Stimulated activated naive CD4-positive, alpha-beta T cell treated with Interleukin-2 at 50 U/mL for 16 hours (primary cell): ENCODE measurements at regions not wholly inside any gene's neighbourhood (a gene's known extent, or its start where the extent isn't known, plus 50 kb on each side); places are given as distances from the start of the nearest gene placed in this dataset.
"Not testable (repeated sequence)": the region's sequence is repeated elsewhere in the genome, so short reads cannot be mapped to it uniquely, and the experiment has no call there.

ENCODE experiments used
- DNase-seq: peaks from one replicate; lab custom pipeline; 2025; lab: John Stamatoyannopoulos, UW

- no peak for DNase-seq
These were observed 155.0 kb downstream of the CYSLTR2 start for GRCh38 chr13:48808683-48809082.

DNA sequence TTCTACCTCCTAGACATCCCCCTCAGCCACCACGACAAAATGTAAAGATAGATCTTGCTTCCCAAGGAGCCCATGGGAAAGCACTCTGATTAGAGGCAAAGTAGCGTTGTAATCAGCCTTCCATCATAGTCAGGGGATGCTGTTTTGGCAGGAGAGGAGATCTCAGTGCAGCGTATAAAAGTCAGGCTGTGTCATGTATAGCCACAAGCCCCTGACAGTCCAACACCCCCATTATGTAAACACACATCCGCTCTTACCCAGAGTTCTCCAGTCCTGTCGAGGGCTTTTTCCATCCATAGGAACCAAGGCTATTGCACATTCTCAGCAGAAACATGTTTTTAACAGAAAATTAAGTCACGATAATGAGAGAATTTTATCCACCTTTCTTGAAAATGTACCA, 156.3 kb downstream of the CYSLTR2 start:
- DNase-seq: no peak

GRCh38 chr13:48813518-48813917, 159.8 kb downstream of the CYSLTR2 start:
- no peak for DNase-seq

- DNase-seq: no peak
These were observed 159.0 kb upstream of the FNDC3A start for GRCh38 chr13:48816700-48817099.

DNA sequence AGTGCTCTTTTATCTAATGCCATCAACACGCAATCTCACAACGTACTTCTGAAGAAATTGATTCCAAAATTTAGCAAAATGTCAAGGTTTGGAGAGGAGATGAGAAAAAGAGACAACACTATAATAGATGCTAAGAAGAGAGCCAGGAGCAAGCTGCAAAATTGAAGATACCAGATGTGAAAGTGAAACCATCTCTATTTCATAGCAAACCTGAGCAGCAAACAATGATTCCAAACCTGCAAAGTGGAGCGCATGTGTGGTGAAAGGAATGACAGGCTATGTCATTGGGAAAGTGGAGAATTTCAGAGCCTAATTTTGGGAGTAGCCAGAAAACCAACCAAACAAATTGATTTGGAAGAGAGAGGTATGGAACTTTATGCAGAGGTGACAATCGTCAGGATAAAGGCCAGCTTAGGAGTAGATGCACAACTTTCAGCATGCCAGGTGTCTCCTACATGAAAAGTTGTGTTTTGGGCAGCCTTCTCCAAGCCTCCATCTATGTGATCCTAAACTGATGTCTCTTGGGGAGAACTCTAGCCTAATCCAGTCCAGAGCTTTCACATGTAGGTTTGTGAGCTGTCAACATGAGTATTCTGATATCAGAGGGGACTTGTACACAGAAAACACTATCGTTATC, 158.4 kb upstream of the FNDC3A start:
- no peak for DNase-seq

GRCh38 chr13:48818495-48819356, 157.0 kb upstream of the FNDC3A start:
- no peak for DNase-seq

DNA sequence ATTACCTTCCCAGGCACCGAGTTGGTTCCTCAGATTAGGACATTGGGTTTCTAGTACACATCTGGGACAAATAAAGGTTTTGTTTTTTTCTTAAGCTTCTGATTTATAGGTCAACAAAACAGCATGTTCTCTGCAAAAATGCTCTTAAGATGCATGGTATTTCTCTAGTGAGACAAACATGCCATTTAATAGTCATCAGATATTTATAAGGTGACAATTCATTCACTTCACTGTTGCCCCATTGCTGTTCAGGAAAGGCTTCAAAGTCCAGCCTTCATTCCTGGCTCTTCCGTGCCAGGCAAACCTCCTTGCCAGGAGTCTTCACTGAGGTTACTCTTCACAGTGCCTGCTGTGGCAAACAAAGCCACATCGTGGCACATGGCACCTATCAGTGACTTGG, 156.3 kb upstream of the FNDC3A start:
- no peak for DNase-seq

- DNase-seq: no peak
These were observed 155.8 kb upstream of the FNDC3A start for GRCh38 chr13:48819899-48820298.

- not testable (repeated sequence) for DNase-seq
These were observed 152.2 kb upstream of the FNDC3A start for GRCh38 chr13:48823526-48823925.

DNA sequence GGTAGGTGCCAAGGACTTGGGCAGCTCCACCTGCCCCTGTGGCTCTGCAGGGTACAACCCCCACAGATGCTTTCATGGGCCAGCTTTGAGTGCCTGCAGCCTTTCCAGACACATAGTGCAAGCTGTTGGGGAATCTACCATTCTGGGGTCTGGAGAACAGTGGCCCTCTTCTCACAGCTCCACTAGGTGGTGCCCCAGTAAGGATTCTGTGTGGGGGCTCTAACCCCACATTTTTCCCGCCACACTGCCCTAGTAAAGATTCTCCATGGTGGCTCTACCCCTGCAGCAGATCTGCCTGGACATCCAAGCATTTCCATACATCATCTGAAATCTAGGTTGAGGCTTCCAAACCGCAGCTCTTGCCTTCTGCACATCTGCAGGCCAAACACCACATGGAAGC, 149.7 kb upstream of the FNDC3A start:
- DNase-seq: no peak

DNA sequence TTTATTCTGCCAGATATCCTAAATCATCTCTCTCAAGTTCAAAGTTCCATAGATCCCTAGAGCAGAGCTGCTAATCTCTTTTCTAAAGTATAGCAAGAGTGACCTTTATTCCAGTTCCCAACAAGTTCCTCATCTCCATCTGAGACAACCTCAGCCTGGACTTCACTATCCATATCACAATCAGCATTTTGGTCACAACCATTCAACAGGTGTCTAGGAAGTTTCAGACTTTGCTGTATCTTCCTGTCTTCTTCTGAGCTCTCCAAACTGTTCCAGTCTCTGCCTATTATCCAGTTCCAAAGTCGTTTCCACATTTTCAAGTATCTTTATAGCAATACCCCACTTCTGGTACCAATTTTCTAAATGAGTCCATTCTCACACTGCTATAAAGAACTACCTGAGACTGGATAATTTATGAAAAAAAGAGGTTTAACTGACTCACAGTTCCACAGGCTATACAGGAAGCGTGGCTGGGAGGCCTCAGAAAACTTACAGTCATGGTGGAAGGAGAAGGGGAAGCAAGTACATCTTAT, 148.7 kb upstream of the FNDC3A start:
- DNase-seq: not testable (repeated sequence)

DNA sequence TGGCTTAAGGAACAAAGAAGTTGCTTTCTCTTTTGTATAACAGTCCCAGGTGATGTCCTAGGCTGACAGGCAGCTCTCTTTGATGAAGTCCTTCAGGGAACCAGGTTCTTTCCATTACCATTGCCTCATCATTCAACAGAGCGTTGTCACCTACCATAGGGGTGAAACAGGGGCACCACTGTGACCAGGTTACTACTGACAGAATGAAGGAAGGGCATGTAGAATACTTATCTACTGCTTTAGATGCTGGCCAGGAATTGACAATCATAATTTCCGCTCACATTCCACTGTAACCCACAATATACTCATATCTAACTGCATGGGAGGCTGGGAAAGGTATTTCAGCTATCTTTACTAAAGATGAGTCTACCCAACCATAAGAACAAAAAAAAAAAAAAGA, 148.0 kb upstream of the FNDC3A start:
- DNase-seq: no peak

DNA sequence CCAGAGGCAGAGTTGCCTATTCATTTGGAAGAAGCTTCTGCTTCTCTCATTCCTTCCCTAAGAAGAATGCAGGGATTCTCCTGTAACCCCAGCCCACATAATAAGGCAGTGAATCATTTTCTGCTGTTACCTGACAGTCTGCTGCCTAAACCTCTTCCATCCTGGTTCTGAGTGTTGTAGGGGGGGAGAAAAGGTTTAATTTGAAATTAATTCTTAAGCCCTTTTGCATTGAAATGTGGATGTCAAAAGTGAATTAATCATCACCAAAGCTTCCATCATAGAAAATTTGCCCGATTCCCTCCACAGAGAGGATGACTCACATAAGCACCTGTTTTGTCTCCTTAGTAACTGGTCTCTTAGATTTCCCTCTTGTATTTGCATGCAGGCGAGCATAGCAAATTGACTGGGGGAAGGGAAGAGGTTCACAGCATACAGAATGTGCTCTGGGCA, 146.7 kb upstream of the FNDC3A start:
- DNase-seq: no peak

DNA sequence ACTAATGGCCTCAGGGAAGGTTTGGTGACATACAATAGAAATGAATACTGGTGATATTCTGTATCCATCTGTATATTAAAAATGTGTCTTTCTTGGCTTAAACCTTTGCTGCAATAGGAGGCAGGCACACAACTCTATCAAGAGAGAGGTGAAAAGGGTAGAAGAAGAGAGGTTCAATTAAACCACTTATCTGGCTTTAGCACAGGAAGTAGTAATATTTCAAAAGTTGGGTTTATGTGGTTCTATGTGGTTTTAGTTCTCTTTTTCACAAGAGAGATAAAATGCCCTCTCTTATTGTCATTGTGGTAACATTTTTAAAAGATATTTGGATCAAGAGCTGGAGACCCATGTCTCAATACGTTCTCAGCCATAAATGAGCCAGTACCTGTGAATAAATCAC, 146.2 kb upstream of the FNDC3A start:
- no peak for DNase-seq

- DNase-seq: no peak
These were observed 144.5 kb upstream of the FNDC3A start for GRCh38 chr13:48831248-48831647.

GRCh38 chr13:48833412-48833811, 142.3 kb upstream of the FNDC3A start:
- no peak for DNase-seq

DNA sequence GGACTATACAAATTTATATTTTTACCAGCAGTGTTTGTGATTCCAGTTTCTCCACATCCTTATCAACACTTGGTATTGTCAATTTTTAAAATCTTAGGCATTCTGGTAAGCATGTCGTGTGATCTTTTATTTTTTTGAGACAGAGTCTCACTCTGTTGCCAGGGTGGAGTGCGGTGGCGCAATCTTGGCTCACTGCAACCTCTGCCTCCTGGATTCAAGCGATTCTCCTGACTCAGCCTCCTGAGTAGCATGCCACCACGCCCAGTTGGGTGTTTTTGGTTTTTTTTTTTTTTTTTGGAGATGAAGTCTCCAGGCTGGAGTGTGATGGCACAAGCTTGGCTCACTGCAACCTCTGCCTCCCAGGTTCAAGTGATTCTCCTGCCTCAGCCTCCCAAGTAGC, 140.4 kb upstream of the FNDC3A start:
- DNase-seq: not testable (repeated sequence)

- no peak for DNase-seq
These were observed 137.3 kb upstream of the FNDC3A start for GRCh38 chr13:48838193-48838973.

GRCh38 chr13:48839171-48839570, 136.5 kb upstream of the FNDC3A start:
- DNase-seq: no peak

DNA sequence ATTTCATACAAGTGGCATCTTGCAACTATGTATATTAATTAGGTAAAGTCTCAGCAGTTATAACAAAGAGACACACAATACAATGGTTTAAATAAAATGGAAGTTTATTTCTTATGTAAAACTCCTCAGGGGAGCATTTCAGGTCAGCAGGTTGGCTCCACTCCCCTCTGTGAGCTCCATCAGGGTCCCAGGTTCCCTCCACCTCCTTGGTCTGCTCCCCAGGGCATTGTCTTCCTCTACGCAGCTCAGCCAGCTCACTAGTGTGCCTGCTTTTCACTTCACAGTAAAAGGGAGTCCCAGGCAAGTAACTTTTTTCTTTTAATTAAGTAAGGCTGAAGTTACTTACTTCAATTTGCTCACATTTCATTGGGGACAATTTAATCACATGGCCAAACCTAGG, 135.3 kb upstream of the FNDC3A start:
- no peak for DNase-seq

GRCh38 chr13:48842316-48842715, 133.4 kb upstream of the FNDC3A start:
- no peak for DNase-seq

GRCh38 chr13:48843630-48844380, 131.9 kb upstream of the FNDC3A start:
- no peak for DNase-seq
